ENCODE measurements at regions not wholly inside any gene's neighbourhood (a gene's known extent, or its start where the extent isn't known, plus 50 kb on each side); places are given as distances from the start of the nearest gene placed in this dataset.

DNA sequence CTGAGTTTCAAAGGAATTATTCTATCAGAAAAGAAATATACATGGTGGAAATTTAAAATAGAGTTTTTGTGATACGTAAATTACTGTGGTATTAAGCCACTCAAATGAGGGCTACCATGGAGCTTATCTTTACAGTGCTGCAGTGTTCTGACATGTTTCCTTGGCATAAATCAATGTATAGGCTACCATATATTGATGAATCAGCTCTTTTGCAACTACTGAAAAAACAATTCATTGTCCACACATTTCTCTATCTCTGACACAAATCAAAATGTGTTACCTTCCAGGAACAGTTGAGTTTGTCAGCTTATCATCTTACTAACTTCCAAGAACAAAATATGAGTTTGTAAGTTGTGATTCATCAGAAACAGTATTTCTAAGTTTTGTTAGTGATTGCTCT, 140.3 kb upstream of the CDH18 start:
- DNase-seq (no peak), ATAC-seq (no peak)
- Histone ChIP-seq H3K9me3 (no peaks in the 10 kb centered on the region), H3K27ac (no peak overlapping the region), H3K36me3 (replicated peaks in 1 of 2; ENCODE audit: insufficient read depth in 1 of 2, low read depth in 2 of 2) (no peaks in the 10 kb centered on the region), H3K4me3 (no peak overlapping the region), H3K4me1 (no peaks in the 10 kb centered on the region), H3K27me3 (no peaks in the 10 kb centered on the region)
- TF ChIP-seq, protein P1, sequence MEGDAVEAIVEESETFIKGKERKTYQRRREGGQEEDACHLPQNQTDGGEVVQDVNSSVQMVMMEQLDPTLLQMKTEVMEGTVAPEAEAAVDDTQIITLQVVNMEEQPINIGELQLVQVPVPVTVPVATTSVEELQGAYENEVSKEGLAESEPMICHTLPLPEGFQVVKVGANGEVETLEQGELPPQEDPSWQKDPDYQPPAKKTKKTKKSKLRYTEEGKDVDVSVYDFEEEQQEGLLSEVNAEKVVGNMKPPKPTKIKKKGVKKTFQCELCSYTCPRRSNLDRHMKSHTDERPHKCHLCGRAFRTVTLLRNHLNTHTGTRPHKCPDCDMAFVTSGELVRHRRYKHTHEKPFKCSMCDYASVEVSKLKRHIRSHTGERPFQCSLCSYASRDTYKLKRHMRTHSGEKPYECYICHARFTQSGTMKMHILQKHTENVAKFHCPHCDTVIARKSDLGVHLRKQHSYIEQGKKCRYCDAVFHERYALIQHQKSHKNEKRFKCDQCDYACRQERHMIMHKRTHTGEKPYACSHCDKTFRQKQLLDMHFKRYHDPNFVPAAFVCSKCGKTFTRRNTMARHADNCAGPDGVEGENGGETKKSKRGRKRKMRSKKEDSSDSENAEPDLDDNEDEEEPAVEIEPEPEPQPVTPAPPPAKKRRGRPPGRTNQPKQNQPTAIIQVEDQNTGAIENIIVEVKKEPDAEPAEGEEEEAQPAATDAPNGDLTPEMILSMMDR (IDR thresholded peaks at IDR 0.05) = no peak
- TF ChIP-seq POLR2A (IDR thresholded peaks at IDR 0.05) = no peak
- WGBS, 2 donors = 94 to 100% methylated on average over 1 of the region's 1 CpG
- intact Hi-C loops (cut with DNase I) = no loop called here

DNA sequence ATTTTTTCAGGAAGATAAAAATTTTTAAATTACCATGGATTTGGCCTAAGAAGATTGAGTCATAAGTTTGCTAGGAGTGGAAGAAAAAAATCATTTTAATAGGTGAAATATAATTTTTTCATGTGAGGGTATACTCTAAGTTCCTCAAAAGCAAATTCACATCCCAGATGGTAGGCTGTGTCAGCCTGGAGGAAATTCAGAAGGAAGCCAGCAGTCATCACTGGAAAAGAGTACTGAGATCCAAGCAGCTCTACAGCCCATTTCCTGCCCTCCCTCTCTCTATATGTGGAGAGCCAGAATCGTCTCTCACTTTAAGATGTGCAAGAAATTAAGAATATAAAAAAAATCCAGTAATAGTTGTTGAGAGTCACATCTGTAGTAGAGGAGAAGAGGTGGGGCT, 126.5 kb upstream of the CDH18 start:
- WGBS, 2 donors = 52 to 72% methylated on average over 1 of the region's 1 CpG
- TF ChIP-seq, protein P1 (IDR thresholded peaks at IDR 0.05) = no peak
- TF ChIP-seq POLR2A (IDR thresholded peaks at IDR 0.05) = no peak
- H3K9me3 ChIP-seq = no peaks in the 10 kb centered on the region
- no peaks in the 10 kb centered on the region for H3K36me3 ChIP-seq (replicated peaks in 1 of 2; ENCODE audit: insufficient read depth in 1 of 2, low read depth in 2 of 2)
- intact Hi-C loops (cut with DNase I) = no loop called here
- no peaks in the 10 kb centered on the region for H3K27me3 ChIP-seq
- ATAC-seq (no peak), DNase-seq (no peak)
- H3K4me1 ChIP-seq = peaks cover 15% of the 10 kb centered on the region
- no peak overlapping the region for H3K4me3 ChIP-seq
- no peak overlapping the region for H3K27ac ChIP-seq

- intact Hi-C loops (cut with DNase I) = no loop called here
- H3K4me1 ChIP-seq = peaks cover 15% of the 10 kb centered on the region
- H3K27me3 ChIP-seq = no peaks in the 10 kb centered on the region
- H3K36me3 ChIP-seq (replicated peaks in 1 of 2; ENCODE audit: insufficient read depth in 1 of 2, low read depth in 2 of 2) = no peaks in the 10 kb centered on the region
- H3K27ac ChIP-seq = no peak overlapping the region
- 68 to 73% methylated on average over 4 of the region's 4 CpGs for WGBS, 2 donors
- H3K4me3 ChIP-seq = no peak overlapping the region
- ATAC-seq (no peak), DNase-seq (no peak)
- TF ChIP-seq, protein P1 (IDR thresholded peaks at IDR 0.05) = no peak
- no peak for TF ChIP-seq POLR2A (IDR thresholded peaks at IDR 0.05)
- no peaks in the 10 kb centered on the region for H3K9me3 ChIP-seq
Measured at GRCh38 chr5:20113931-20114330, 125.9 kb upstream of the CDH18 start.

- H3K36me3 ChIP-seq (replicated peaks in 1 of 2; ENCODE audit: insufficient read depth in 1 of 2, low read depth in 2 of 2) = no peaks in the 10 kb centered on the region
- no peaks in the 10 kb centered on the region for H3K9me3 ChIP-seq
- H3K27me3 ChIP-seq = no peaks in the 10 kb centered on the region
- H3K27ac ChIP-seq = no peak overlapping the region
- peaks cover 15% of the 10 kb centered on the region for H3K4me1 ChIP-seq
- 37 to 38% methylated on average over 2 of the region's 2 CpGs for WGBS, 2 donors
- no peak overlapping the region for H3K4me3 ChIP-seq
- intact Hi-C loops (cut with DNase I) = no loop called here
- TF ChIP-seq POLR2A (IDR thresholded peaks at IDR 0.05) = no peak
- TF ChIP-seq, protein P1 (IDR thresholded peaks at IDR 0.05) = no peak
- DNase-seq (no peak), ATAC-seq (no peak)
Measured at GRCh38 chr5:20113031-20113715, 125.2 kb upstream of the CDH18 start.

- no peak for ATAC-seq
- no peak overlapping the region for H3K4me3 ChIP-seq
- no peak for TF ChIP-seq POLR2A (IDR thresholded peaks at IDR 0.05)
Measured at GRCh38 chr5:20109326-20109725, 121.3 kb upstream of the CDH18 start.

More at GRCh38 chr5:20109326-20109725, 121.3 kb upstream of the CDH18 start:
- WGBS, 2 donors = 55 to 74% methylated on average over 5 of the region's 5 CpGs
- no peak for DNase-seq
- Histone ChIP-seq H3K27ac (no peak overlapping the region), H3K36me3 (replicated peaks in 1 of 2; ENCODE audit: insufficient read depth in 1 of 2, low read depth in 2 of 2) (no peaks in the 10 kb centered on the region), H3K27me3 (no peaks in the 10 kb centered on the region), H3K9me3 (no peaks in the 10 kb centered on the region), H3K4me1 (peaks cover 15% of the 10 kb centered on the region)
- intact Hi-C loops (cut with DNase I) = no loop called here
